GM23338 (cell line): ENCODE measurements at regions not wholly inside any gene's neighbourhood (a gene's known extent, or its start where the extent isn't known, plus 50 kb on each side); places are given as distances from the start of the nearest gene placed in this dataset.
A peak's percentile ranks its signal among the peaks of the same experiment; 100 is the strongest.

Source experiments
- CREB1 ChIP-seq: fragments of 250-450 bp; sonication (Bioruptor Pico); IDR thresholded peaks from 2 replicates; pipeline ENCODE4 v1.5.0; 2020; ENCODE audit warnings: low read depth, mild to moderate bottlenecking, moderate library complexity
- CTCF ChIP-seq, 2 experiments: fragments of 200-600 bp in 1 of 2; sonication (generic) in 1 of 2; conservative IDR thresholded peaks; 2 replicates each; pipeline versions ENCODE4 v1.5.1 to v1.6.1; 2016 to 2017; ENCODE audit warnings: antibody characterized with exemption in 2 of 2, low read depth in 2 of 2, mild to moderate bottlenecking in 2 of 2, moderate library complexity in 1 of 2
- EZH2 ChIP-seq: fragments of 200-600 bp; sonication (generic); IDR thresholded peaks from one replicate; pipeline ENCODE4 v1.8.0; 2017; ENCODE audit warnings: antibody characterized with exemption, mild to moderate bottlenecking, low read depth; ENCODE audit not compliant: unreplicated experiment
- EZH2phosphoT487 ChIP-seq: fragments of 200-600 bp; sonication (generic); IDR thresholded peaks from one replicate; pipeline ENCODE4 v1.8.1; 2018; ENCODE audit warnings: antibody characterized with exemption; ENCODE audit not compliant: unreplicated experiment
- POLR2AphosphoS5 ChIP-seq: IDR thresholded peaks from 2 replicates; pipeline ENCODE4 v1.6.1; 2016; ENCODE audit warnings: antibody characterized with exemption, low read depth
- TF ChIP-seq, protein P1 (sequence below): fragments of 250-450 bp; sonication (Bioruptor Pico); IDR thresholded peaks from 2 replicates; pipeline ENCODE4 v1.5.0; 2020; ENCODE audit warnings: mild to moderate bottlenecking, moderate library complexity
- TF ChIP-seq, protein P2 (sequence below): IDR thresholded peaks from 2 replicates; pipeline ENCODE4 v1.6.1; 2016; ENCODE audit warnings: antibody characterized with exemption

- TF ChIP-seq CTCF (conservative IDR thresholded peaks at IDR 0.05; ENCODE audit: low read depth in 2 of 2) (peak; percentile 81 to 92), EZH2phosphoT487 (no peak), EZH2 (no peak), POLR2AphosphoS5 (no peak), CREB1 (CRISPR knock-in tag) (no peak)
- TF ChIP-seq, protein P1, sequence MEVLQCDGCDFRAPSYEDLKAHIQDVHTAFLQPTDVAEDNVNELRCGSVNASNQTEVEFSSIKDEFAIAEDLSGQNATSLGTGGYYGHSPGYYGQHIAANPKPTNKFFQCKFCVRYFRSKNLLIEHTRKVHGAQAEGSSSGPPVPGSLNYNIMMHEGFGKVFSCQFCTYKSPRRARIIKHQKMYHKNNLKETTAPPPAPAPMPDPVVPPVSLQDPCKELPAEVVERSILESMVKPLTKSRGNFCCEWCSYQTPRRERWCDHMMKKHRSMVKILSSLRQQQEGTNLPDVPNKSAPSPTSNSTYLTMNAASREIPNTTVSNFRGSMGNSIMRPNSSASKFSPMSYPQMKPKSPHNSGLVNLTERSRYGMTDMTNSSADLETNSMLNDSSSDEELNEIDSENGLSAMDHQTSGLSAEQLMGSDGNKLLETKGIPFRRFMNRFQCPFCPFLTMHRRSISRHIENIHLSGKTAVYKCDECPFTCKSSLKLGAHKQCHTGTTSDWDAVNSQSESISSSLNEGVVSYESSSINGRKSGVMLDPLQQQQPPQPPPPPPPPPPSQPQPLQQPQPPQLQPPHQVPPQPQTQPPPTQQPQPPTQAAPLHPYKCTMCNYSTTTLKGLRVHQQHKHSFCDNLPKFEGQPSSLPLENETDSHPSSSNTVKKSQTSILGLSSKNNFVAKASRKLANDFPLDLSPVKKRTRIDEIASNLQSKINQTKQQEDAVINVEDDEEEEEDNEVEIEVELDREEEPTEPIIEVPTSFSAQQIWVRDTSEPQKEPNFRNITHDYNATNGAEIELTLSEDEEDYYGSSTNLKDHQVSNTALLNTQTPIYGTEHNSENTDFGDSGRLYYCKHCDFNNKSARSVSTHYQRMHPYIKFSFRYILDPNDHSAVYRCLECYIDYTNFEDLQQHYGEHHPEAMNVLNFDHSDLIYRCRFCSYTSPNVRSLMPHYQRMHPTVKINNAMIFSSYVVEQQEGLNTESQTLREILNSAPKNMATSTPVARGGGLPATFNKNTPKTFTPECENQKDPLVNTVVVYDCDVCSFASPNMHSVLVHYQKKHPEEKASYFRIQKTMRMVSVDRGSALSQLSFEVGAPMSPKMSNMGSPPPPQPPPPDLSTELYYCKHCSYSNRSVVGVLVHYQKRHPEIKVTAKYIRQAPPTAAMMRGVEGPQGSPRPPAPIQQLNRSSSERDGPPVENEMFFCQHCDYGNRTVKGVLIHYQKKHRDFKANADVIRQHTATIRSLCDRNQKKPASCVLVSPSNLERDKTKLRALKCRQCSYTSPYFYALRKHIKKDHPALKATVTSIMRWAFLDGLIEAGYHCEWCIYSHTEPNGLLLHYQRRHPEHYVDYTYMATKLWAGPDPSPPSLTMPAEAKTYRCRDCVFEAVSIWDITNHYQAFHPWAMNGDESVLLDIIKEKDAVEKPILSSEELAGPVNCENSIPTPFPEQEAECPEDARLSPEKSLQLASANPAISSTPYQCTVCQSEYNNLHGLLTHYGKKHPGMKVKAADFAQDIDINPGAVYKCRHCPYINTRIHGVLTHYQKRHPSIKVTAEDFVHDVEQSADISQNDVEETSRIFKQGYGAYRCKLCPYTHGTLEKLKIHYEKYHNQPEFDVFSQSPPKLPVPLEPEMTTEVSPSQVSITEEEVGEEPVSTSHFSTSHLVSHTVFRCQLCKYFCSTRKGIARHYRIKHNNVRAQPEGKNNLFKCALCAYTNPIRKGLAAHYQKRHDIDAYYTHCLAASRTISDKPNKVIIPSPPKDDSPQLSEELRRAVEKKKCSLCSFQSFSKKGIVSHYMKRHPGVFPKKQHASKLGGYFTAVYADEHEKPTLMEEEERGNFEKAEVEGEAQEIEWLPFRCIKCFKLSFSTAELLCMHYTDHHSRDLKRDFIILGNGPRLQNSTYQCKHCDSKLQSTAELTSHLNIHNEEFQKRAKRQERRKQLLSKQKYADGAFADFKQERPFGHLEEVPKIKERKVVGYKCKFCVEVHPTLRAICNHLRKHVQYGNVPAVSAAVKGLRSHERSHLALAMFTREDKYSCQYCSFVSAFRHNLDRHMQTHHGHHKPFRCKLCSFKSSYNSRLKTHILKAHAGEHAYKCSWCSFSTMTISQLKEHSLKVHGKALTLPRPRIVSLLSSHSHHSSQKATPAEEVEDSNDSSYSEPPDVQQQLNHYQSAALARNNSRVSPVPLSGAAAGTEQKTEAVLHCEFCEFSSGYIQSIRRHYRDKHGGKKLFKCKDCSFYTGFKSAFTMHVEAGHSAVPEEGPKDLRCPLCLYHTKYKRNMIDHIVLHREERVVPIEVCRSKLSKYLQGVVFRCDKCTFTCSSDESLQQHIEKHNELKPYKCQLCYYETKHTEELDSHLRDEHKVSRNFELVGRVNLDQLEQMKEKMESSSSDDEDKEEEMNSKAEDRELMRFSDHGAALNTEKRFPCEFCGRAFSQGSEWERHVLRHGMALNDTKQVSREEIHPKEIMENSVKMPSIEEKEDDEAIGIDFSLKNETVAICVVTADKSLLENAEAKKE, result no peak
- TF ChIP-seq, protein P2, sequence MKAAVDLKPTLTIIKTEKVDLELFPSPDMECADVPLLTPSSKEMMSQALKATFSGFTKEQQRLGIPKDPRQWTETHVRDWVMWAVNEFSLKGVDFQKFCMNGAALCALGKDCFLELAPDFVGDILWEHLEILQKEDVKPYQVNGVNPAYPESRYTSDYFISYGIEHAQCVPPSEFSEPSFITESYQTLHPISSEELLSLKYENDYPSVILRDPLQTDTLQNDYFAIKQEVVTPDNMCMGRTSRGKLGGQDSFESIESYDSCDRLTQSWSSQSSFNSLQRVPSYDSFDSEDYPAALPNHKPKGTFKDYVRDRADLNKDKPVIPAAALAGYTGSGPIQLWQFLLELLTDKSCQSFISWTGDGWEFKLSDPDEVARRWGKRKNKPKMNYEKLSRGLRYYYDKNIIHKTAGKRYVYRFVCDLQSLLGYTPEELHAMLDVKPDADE, result no peak
These were observed 104.0 kb upstream of the OLIG2 start for GRCh38 chr21:32921632-32922230.
